Endothelial cell of umbilical vein (primary cell): ENCODE measurements at regions not wholly inside any gene's neighbourhood (a gene's known extent, or its start where the extent isn't known, plus 50 kb on each side); places are given as distances from the start of the nearest gene placed in this dataset.

Experiments
- CTCF ChIP-seq, 2 donors: IDR thresholded peaks; 1 replicate in 1 of 2; 2 replicates in 1 of 2; pipeline ENCODE4 v1.5.1; 2011; ENCODE audit warnings: low read length in 2 of 2, mild to moderate bottlenecking in 2 of 2, moderate library complexity in 2 of 2, control low read depth in 1 of 2, inconsistent platforms in 1 of 2, low read depth in 1 of 2; ENCODE audit not compliant: insufficient read depth in 1 of 2; ENCODE audit errors: extremely low read depth in 1 of 2
- EZH2 ChIP-seq: IDR thresholded peaks from 2 replicates; pipeline ENCODE4 v1.6.1; 2012; ENCODE audit warnings: borderline replicate concordance, low read depth, mild to moderate bottlenecking, moderate library complexity, low read length, inconsistent platforms; ENCODE audit not compliant: severe bottlenecking
- MAX ChIP-seq: IDR thresholded peaks from 2 replicates; pipeline ENCODE4 v1.6.1; 2011; ENCODE audit not compliant: insufficient read depth, insufficient read length
- POLR2A ChIP-seq: IDR thresholded peaks from 2 replicates; pipeline ENCODE4 v1.6.1; 2012; ENCODE audit warnings: low read depth, mild to moderate bottlenecking, control low read depth, low read length
- POLR2AphosphoS5 ChIP-seq: IDR thresholded peaks from 2 replicates; pipeline ENCODE4 v1.6.1; 2012; ENCODE audit warnings: low read depth, mild to moderate bottlenecking, control low read depth, low read length, moderate library complexity; ENCODE audit not compliant: insufficient read depth

DNA sequence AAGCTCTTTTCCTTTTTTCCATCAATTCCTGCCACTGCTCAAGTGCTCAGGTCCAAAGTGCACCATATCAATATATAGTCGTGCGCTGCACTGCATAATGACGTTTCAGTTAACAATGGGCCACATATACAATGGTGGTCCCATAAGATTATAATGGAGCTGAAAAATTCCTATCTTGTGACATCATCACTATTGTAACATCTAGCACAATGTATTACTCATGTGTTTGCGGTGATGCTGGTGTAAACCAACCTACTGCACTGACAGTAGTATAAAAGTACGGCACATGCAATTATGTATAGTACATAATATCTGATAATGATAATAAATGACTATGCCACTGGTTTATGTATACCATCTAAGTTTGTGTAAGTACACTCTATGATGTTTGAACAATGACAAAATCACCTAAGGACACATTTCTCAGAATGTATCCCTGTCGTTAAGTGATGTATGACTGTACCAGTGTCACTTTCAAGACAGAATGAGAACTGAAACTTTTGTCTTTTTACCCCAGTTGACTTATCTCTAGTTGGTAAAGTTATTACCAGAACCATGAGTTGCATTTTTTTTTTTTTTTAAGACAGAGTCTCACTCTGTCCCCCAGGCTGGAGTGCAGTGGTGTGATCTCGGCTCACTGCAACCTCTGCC lies 53.7 kb upstream of the INSM2 start:
- TF ChIP-seq CTCF (IDR thresholded peaks at IDR 0.05; ENCODE audit: extremely low read depth in 1 of 2, insufficient read depth in 1 of 2, low read depth in 1 of 2, low read length in 2 of 2) = no peak
- TF ChIP-seq POLR2A = no peak
- TF ChIP-seq POLR2AphosphoS5 = no peak
- no peak for TF ChIP-seq MAX
- no peak for TF ChIP-seq EZH2
